HCT116 (cell line): ENCODE measurements at regions not wholly inside any gene's neighbourhood (a gene's known extent, or its start where the extent isn't known, plus 50 kb on each side); places are given as distances from the start of the nearest gene placed in this dataset.

Experiments
- CTCF ChIP-seq, 3 experiments: fragments of 200-600 bp in 1 of 3; sonication (generic) in 1 of 3; IDR thresholded peaks in 2 of 3; conservative IDR thresholded peaks in 1 of 3; 2 replicates each; pipeline ENCODE4 v1.5.1; 2012 to 2017; ENCODE audit warnings: low read depth in 2 of 3, low read length in 2 of 3, antibody characterized with exemption in 1 of 3, borderline replicate concordance in 1 of 3, control low read depth in 1 of 3, mild to moderate bottlenecking in 1 of 3, mixed read lengths in 1 of 3, mixed run types in 1 of 3, moderate library complexity in 1 of 3; ENCODE audit not compliant: insufficient read depth in 1 of 3
- EGR1 ChIP-seq: IDR thresholded peaks from 2 replicates; pipeline ENCODE4 v1.6.1; 2012; ENCODE audit warnings: low read depth
- EZH2 ChIP-seq: fragments of 200-600 bp; sonication (generic); IDR thresholded peaks from 2 replicates; pipeline ENCODE4 v1.6.1; 2017; ENCODE audit warnings: antibody characterized with exemption, mixed run types
- EZH2phosphoT487 ChIP-seq: fragments of 200-600 bp; IDR thresholded peaks from 2 replicates; pipeline ENCODE4 v1.6.1; 2018; ENCODE audit warnings: antibody characterized with exemption, borderline replicate concordance
- POLR2A ChIP-seq: IDR thresholded peaks from 2 replicates; pipeline ENCODE4 v1.7.0; 2011; ENCODE audit warnings: borderline replicate concordance; ENCODE audit not compliant: insufficient read depth, insufficient read length; ENCODE audit errors: extremely low read depth
- POLR2AphosphoS5 ChIP-seq: IDR thresholded peaks from 2 replicates; pipeline ENCODE4 v1.6.1; 2011; ENCODE audit warnings: mild to moderate bottlenecking, low read depth, low read length, moderate library complexity
- RAD21 ChIP-seq: IDR thresholded peaks from 2 replicates; pipeline ENCODE4 v1.6.1; 2012; ENCODE audit warnings: low read depth, mild to moderate bottlenecking
- SIN3A ChIP-seq: IDR thresholded peaks from 2 replicates; pipeline ENCODE4 v1.6.1; 2012; ENCODE audit warnings: low read depth
- SP1 ChIP-seq: IDR thresholded peaks from 2 replicates; pipeline ENCODE4 v1.6.1; 2012; ENCODE audit warnings: low read depth
- TF ChIP-seq, protein P1 (sequence below): IDR thresholded peaks from 2 replicates; pipeline ENCODE4 v1.6.1; 2012; ENCODE audit warnings: low read depth
- TF ChIP-seq, protein P2 (sequence below): IDR thresholded peaks from 2 replicates; pipeline ENCODE4 v1.6.1; 2011; ENCODE audit warnings: mild to moderate bottlenecking, low read length, moderate library complexity; ENCODE audit not compliant: insufficient replicate concordance; ENCODE audit errors: extremely low read depth
- TF ChIP-seq, protein P3 (sequence below): IDR thresholded peaks from 2 replicates; pipeline ENCODE4 v1.6.1; 2012

GRCh38 chr4:123599920-123600810 is 203.6 kb downstream of the SPRY1 start:
- TF ChIP-seq CTCF (IDR thresholded peaks at IDR 0.05 in 2 of 3, conservative IDR thresholded peaks at IDR 0.05 in 1 of 3; ENCODE audit: borderline replicate concordance in 1 of 3, insufficient read depth in 1 of 3, low read depth in 2 of 3, low read length in 2 of 3) (no peak), POLR2A (no peak), EZH2 (no peak), SP1 (no peak), POLR2AphosphoS5 (no peak), EGR1 (no peak), RAD21 (no peak), SIN3A (no peak), EZH2phosphoT487 (no peak)
- TF ChIP-seq, protein P1, sequence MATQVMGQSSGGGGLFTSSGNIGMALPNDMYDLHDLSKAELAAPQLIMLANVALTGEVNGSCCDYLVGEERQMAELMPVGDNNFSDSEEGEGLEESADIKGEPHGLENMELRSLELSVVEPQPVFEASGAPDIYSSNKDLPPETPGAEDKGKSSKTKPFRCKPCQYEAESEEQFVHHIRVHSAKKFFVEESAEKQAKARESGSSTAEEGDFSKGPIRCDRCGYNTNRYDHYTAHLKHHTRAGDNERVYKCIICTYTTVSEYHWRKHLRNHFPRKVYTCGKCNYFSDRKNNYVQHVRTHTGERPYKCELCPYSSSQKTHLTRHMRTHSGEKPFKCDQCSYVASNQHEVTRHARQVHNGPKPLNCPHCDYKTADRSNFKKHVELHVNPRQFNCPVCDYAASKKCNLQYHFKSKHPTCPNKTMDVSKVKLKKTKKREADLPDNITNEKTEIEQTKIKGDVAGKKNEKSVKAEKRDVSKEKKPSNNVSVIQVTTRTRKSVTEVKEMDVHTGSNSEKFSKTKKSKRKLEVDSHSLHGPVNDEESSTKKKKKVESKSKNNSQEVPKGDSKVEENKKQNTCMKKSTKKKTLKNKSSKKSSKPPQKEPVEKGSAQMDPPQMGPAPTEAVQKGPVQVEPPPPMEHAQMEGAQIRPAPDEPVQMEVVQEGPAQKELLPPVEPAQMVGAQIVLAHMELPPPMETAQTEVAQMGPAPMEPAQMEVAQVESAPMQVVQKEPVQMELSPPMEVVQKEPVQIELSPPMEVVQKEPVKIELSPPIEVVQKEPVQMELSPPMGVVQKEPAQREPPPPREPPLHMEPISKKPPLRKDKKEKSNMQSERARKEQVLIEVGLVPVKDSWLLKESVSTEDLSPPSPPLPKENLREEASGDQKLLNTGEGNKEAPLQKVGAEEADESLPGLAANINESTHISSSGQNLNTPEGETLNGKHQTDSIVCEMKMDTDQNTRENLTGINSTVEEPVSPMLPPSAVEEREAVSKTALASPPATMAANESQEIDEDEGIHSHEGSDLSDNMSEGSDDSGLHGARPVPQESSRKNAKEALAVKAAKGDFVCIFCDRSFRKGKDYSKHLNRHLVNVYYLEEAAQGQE = no peak
- TF ChIP-seq, protein P2, sequence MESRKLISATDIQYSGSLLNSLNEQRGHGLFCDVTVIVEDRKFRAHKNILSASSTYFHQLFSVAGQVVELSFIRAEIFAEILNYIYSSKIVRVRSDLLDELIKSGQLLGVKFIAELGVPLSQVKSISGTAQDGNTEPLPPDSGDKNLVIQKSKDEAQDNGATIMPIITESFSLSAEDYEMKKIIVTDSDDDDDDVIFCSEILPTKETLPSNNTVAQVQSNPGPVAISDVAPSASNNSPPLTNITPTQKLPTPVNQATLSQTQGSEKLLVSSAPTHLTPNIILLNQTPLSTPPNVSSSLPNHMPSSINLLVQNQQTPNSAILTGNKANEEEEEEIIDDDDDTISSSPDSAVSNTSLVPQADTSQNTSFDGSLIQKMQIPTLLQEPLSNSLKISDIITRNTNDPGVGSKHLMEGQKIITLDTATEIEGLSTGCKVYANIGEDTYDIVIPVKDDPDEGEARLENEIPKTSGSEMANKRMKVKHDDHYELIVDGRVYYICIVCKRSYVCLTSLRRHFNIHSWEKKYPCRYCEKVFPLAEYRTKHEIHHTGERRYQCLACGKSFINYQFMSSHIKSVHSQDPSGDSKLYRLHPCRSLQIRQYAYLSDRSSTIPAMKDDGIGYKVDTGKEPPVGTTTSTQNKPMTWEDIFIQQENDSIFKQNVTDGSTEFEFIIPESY = no peak
- TF ChIP-seq, protein P3, sequence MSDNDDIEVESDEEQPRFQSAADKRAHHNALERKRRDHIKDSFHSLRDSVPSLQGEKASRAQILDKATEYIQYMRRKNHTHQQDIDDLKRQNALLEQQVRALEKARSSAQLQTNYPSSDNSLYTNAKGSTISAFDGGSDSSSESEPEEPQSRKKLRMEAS = no peak
